ENCODE measurements at regions not wholly inside any gene's neighbourhood (a gene's known extent, or its start where the extent isn't known, plus 50 kb on each side); places are given as distances from the start of the nearest gene placed in this dataset.

- DNase-seq (ENCODE audit: low read depth), result no peak
- no peak for TF ChIP-seq CTCF (conservative IDR thresholded peaks at IDR 0.05; ENCODE audit: low read depth, low read length)
- no peak overlapping the region for H3K4me3 ChIP-seq (ENCODE audit: low read length)
Observed at GRCh38 chr2:217337771-217338170, 477.9 kb upstream of the TNP1 start.

- H3K4me3 ChIP-seq (ENCODE audit: low read length), result no peak overlapping the region
- no peak for DNase-seq (ENCODE audit: low read depth)
- no peak for TF ChIP-seq CTCF (conservative IDR thresholded peaks at IDR 0.05; ENCODE audit: low read depth, low read length)
Observed at GRCh38 chr2:217336694-217337093, 476.8 kb upstream of the TNP1 start.

- TF ChIP-seq CTCF (conservative IDR thresholded peaks at IDR 0.05; ENCODE audit: low read depth, low read length), result no peak
- H3K4me3 ChIP-seq (ENCODE audit: low read length), result no peak overlapping the region
- no peak for DNase-seq (ENCODE audit: low read depth)
Observed at GRCh38 chr2:217335341-217335966, 475.6 kb upstream of the TNP1 start.

GRCh38 chr2:217334561-217334960 lies 474.7 kb upstream of the TNP1 start:
- no peak overlapping the region for H3K4me3 ChIP-seq (ENCODE audit: low read length)
- no peak for DNase-seq (ENCODE audit: low read depth)
- no peak for TF ChIP-seq CTCF (conservative IDR thresholded peaks at IDR 0.05; ENCODE audit: low read depth, low read length)

- DNase-seq (ENCODE audit: low read depth), result no peak
- no peak for TF ChIP-seq CTCF (conservative IDR thresholded peaks at IDR 0.05; ENCODE audit: low read depth, low read length)
- H3K4me3 ChIP-seq (ENCODE audit: low read length), result no peak overlapping the region
Observed at GRCh38 chr2:217332866-217333265, 473.0 kb upstream of the TNP1 start.

- no peak overlapping the region for H3K4me3 ChIP-seq (ENCODE audit: low read length)
- TF ChIP-seq CTCF (conservative IDR thresholded peaks at IDR 0.05; ENCODE audit: low read depth, low read length), result no peak
- DNase-seq (ENCODE audit: low read depth), result no peak
Observed at GRCh38 chr2:217332417-217332791, 472.5 kb upstream of the TNP1 start.

GRCh38 chr2:217331523-217332416 lies 471.9 kb upstream of the TNP1 start:
- DNase-seq (ENCODE audit: low read depth), result peak; percentile 74
- no peak overlapping the region for H3K4me3 ChIP-seq (ENCODE audit: low read length)
- no peak for TF ChIP-seq CTCF (conservative IDR thresholded peaks at IDR 0.05; ENCODE audit: low read depth, low read length)

Data from retinal pigment epithelial cell (primary cell).